CD4-positive, alpha-beta T cell treated with Interleukin-6 at 100 ng/mL for 8 hours (primary cell): ENCODE measurements at regions not wholly inside any gene's neighbourhood (a gene's known extent, or its start where the extent isn't known, plus 50 kb on each side); places are given as distances from the start of the nearest gene placed in this dataset.
"Not testable (repeated sequence)": the region's sequence is repeated elsewhere in the genome, so short reads cannot be mapped to it uniquely, and the experiment has no call there.

Experiments
- DNase-seq: peaks from one replicate; pipeline ENCODE4 v3.0.0-alpha.2; 2020; ENCODE audit warnings: mixed read lengths, low spot score

GRCh38 chr21:17679002-17679600, 66.4 kb upstream of the BTG3 start:
- peak; percentile 66 for DNase-seq

GRCh38 chr21:17676930-17677329, 64.2 kb upstream of the BTG3 start:
- DNase-seq: not testable (repeated sequence)

GRCh38 chr21:17674106-17674505, 61.4 kb upstream of the BTG3 start:
- DNase-seq: no peak

GRCh38 chr21:17673261-17674020, 60.7 kb upstream of the BTG3 start:
- DNase-seq: no peak

GRCh38 chr21:17671733-17672132, 59.0 kb upstream of the BTG3 start:
- DNase-seq: no peak

GRCh38 chr21:17668479-17669140, 55.9 kb upstream of the BTG3 start:
- no peak for DNase-seq

GRCh38 chr21:17667256-17667655, 54.6 kb upstream of the BTG3 start:
- DNase-seq: no peak
